Natural killer cell (primary cell): ENCODE measurements at regions not wholly inside any gene's neighbourhood (a gene's known extent, or its start where the extent isn't known, plus 50 kb on each side); places are given as distances from the start of the nearest gene placed in this dataset.

Experiments
- ATAC-seq, 3 donors: fragments of 150-1000 bp in 2 of 3; fragments of 200-7000 bp in 1 of 3; cut with Tn5 transposase; 1 replicate in 1 of 3; 2 replicates in 2 of 3; pipeline ENCODE4 v1.10.0; 2021; ENCODE audit warnings: mild to moderate bottlenecking in 2 of 3, moderate library complexity in 2 of 3
- DNase-seq, 2 donors: peaks; one replicate each; pipeline versions ENCODE4 v3.0.0 to v3.0.0-alpha.2; 2013 to 2021; ENCODE audit warnings: mixed read lengths in 1 of 2
- H3K27ac ChIP-seq: one replicate; pipeline ENCODE4 v1.5.1; 2013; ENCODE audit warnings: mild to moderate bottlenecking, low read length
- H3K27me3 ChIP-seq: one replicate; pipeline ENCODE4 v1.6.1; 2013; ENCODE audit warnings: low read length; ENCODE audit not compliant: control insufficient read depth, insufficient read depth
- H3K36me3 ChIP-seq: one replicate; pipeline ENCODE4 v1.6.1; 2013; ENCODE audit warnings: low read length; ENCODE audit not compliant: control insufficient read depth, insufficient read depth
- H3K4me1 ChIP-seq: one replicate; pipeline ENCODE4 v1.6.1; 2013; ENCODE audit warnings: low read length; ENCODE audit not compliant: control insufficient read depth, insufficient read depth
- H3K4me3 ChIP-seq: one replicate; pipeline ENCODE4 v1.5.1; 2013; ENCODE audit warnings: low read length
- H3K9me3 ChIP-seq: one replicate; pipeline ENCODE4 v1.6.1; 2013; ENCODE audit warnings: low read length; ENCODE audit not compliant: control insufficient read depth, insufficient read depth
- H3K27ac Mint-ChIP-seq, 2 donors: one replicate each; pipeline ENCODE4 v1.8.0; 2022; ENCODE audit warnings: mild to moderate bottlenecking in 2 of 2, mixed read lengths in 2 of 2, moderate library complexity in 1 of 2
- H3K27me3 Mint-ChIP-seq, 2 donors: one replicate each; pipeline ENCODE4 v1.8.0; 2022; ENCODE audit warnings: low read depth in 2 of 2, mixed read lengths in 2 of 2
- H3K36me3 Mint-ChIP-seq: one replicate; pipeline ENCODE4 v1.8.0; 2022; ENCODE audit warnings: mixed read lengths
- H3K4me1 Mint-ChIP-seq, 2 donors: one replicate each; pipeline ENCODE4 v1.8.0; 2022; ENCODE audit warnings: mixed read lengths in 2 of 2
- H3K4me3 Mint-ChIP-seq: one replicate; pipeline ENCODE4 v1.8.0; 2022; ENCODE audit warnings: mild to moderate bottlenecking, moderate library complexity, mixed read lengths
- H3K9me3 Mint-ChIP-seq, 2 donors: one replicate each; pipeline ENCODE4 v1.8.0; 2022; ENCODE audit warnings: mixed read lengths in 2 of 2
- WGBS: methylation state at CpG from one replicate; pipeline ENCODE4 v1.1.7; 2013; ENCODE audit warnings: missing lambda C conversion rate; ENCODE audit not compliant: insufficient coverage; 5-methylcytosine and 5-hydroxymethylcytosine counted together
- intact Hi-C: fragments of 100-400 bp; cut with micrococcal nuclease; formaldehyde crosslinking; loops from one replicate; pipeline ENCODE4 v1.14.2; 2022
- TF ChIP-seq, protein P1 (sequence below): fragments of 200-600 bp; IDR thresholded peaks from one replicate; pipeline ENCODE4 v1.8.0; 2022; ENCODE audit warnings: antibody characterized with exemption

DNA sequence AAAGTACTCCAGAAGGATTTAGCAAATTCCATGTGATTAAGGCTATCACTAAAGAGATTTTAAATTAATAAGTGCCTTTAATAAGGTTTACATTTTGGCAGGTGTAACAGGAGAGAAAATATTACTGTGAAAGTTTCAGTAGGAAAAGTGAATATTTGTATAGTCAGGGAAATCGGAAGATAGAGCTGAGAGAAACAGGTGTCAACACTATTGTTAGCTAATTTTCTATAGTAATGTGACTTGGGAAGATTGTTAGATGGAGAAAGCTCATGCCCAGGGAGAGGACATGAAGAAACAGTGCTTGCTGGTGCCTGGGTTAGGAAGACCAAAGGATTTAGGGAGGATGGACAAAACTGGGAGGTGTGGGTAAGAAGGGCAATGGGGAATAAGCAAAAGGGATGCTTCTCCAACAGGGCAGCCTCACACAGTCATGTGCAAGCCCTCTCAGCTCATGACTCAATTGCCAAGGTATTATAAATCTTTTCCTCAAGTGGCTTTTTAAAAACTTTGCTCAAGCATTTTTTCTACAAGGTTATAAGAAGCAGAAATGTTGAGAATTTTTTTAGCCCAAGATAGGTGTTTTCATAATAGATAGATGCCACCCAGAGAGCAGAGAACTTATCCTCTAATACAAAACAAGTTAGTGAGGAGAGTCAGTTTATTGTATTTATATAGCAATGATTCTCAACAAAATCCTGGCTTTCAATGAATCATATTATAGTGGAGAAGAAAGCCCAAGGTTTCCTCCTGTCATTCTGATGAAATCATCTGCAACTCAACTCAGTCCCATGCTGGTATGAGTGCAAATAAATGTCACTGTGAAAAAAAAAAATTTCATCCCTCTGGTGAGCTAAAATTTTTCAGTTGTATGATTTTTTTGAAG, 325.2 kb upstream of the NT5E start:
- Histone ChIP-seq H3K4me3 (no peak overlapping the region), H3K27me3 (no peaks in the 10 kb centered on the region), H3K27ac (no peak overlapping the region), H3K36me3 (no peaks in the 10 kb centered on the region), H3K4me1 (no peaks in the 10 kb centered on the region), H3K9me3 (no peaks in the 10 kb centered on the region)
- Mint-ChIP-seq H3K9me3 (peaks cover 0 to 7% of the 10 kb centered on the region in 2 donors), H3K36me3 (no peaks in the 10 kb centered on the region), H3K4me3 (no peak overlapping the region), H3K27ac (no peak overlapping the region), H3K27me3 (no peaks in the 10 kb centered on the region), H3K4me1 (no peaks in the 10 kb centered on the region)
- ATAC-seq: no peak
- no peak for DNase-seq
- intact Hi-C loops: no loop called here
- TF ChIP-seq, protein P1, sequence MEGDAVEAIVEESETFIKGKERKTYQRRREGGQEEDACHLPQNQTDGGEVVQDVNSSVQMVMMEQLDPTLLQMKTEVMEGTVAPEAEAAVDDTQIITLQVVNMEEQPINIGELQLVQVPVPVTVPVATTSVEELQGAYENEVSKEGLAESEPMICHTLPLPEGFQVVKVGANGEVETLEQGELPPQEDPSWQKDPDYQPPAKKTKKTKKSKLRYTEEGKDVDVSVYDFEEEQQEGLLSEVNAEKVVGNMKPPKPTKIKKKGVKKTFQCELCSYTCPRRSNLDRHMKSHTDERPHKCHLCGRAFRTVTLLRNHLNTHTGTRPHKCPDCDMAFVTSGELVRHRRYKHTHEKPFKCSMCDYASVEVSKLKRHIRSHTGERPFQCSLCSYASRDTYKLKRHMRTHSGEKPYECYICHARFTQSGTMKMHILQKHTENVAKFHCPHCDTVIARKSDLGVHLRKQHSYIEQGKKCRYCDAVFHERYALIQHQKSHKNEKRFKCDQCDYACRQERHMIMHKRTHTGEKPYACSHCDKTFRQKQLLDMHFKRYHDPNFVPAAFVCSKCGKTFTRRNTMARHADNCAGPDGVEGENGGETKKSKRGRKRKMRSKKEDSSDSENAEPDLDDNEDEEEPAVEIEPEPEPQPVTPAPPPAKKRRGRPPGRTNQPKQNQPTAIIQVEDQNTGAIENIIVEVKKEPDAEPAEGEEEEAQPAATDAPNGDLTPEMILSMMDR: no peak
- 90% methylated on average over 1 of the region's 1 CpG for WGBS

DNA sequence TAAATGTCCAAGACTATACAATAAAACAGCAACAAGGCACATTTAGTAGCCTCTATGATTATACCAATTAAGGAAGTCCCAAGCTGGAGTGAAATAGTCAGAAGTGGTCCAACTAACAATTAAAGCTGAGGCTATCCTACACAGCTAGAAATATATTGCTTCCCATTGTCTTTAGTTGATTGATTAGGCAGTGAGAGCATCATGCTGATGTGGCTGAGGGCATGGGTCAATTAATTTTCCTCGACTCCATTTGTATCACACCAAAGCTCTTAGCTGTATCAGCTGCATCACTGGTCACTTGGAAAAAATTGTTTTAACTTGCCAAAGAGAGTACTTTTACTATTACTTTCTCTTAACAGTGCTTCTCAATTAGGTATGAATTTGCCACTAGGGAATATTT, 328.7 kb upstream of the NT5E start:
- no peaks in the 10 kb centered on the region for H3K9me3 ChIP-seq
- H3K27me3 ChIP-seq: no peaks in the 10 kb centered on the region
- intact Hi-C loops: no loop called here
- 100% methylated on average over 1 of the region's 1 CpG for WGBS
- Mint-ChIP-seq H3K27me3 (no peaks in the 10 kb centered on the region), H3K9me3 (peaks cover 0 to 6% of the 10 kb centered on the region in 2 donors), H3K4me1 (no peaks in the 10 kb centered on the region), H3K36me3 (no peaks in the 10 kb centered on the region), H3K27ac (no peak overlapping the region), H3K4me3 (no peak overlapping the region)
- TF ChIP-seq, protein P1: no peak
- no peak overlapping the region for H3K4me3 ChIP-seq
- no peak overlapping the region for H3K27ac ChIP-seq
- H3K36me3 ChIP-seq: no peaks in the 10 kb centered on the region
- DNase-seq (no peak), ATAC-seq (no peak)
- no peaks in the 10 kb centered on the region for H3K4me1 ChIP-seq

DNA sequence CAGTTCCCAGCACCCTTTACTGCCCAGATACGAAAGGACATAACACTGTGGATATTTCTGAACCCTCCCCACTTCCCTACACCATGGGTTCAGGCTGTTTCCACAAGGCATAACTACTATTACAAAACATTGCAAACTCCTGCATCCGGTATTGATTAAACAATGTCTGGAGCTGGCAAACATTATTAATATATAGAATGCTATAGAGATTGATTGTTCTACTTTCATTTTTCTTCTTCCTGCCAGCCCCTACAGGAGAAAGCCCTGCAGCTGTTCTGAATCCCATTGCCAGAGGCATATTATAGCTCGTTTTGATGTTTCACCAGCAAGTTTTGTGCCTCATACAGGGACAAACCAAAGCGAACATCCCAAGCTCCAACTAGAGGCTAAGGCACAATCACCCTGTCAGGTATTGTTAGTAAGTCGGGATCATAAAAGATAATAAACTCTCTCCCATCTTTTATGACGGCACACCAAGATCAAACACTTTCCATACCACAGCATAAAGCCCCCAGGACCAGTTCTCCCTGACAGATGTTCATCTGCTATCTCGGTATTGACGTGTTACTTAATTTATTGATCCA, 331.1 kb upstream of the NT5E start:
- Mint-ChIP-seq H3K27me3 (no peaks in the 10 kb centered on the region), H3K9me3 (peaks cover 0 to 6% of the 10 kb centered on the region in 2 donors), H3K27ac (no peak overlapping the region), H3K4me1 (no peaks in the 10 kb centered on the region), H3K4me3 (no peak overlapping the region), H3K36me3 (no peaks in the 10 kb centered on the region)
- Histone ChIP-seq H3K27me3 (no peaks in the 10 kb centered on the region), H3K4me3 (no peak overlapping the region), H3K9me3 (no peaks in the 10 kb centered on the region), H3K4me1 (no peaks in the 10 kb centered on the region), H3K27ac (no peak overlapping the region), H3K36me3 (no peaks in the 10 kb centered on the region)
- intact Hi-C loops: no loop called here
- DNase-seq: no peak
- TF ChIP-seq, protein P1: no peak
- 78% methylated on average over 6 of the region's 8 CpGs for WGBS
- ATAC-seq: no peak
